HG03521 (cell line): ENCODE measurements at regions not wholly inside any gene's neighbourhood (a gene's known extent, or its start where the extent isn't known, plus 50 kb on each side); places are given as distances from the start of the nearest gene placed in this dataset.

ENCODE experiments used
- ATAC-seq: cut with Tn5 transposase; IDR thresholded peaks from one replicate; pipeline ENCODE4 v1.9.1; 2021; ENCODE audit warnings: mild to moderate bottlenecking, moderate library complexity; ENCODE audit not compliant: unreplicated experiment

- ATAC-seq, result no peak
These were observed 1017.6 kb downstream of the CNTNAP5 start for GRCh38 chr2:125042727-125043126.

DNA sequence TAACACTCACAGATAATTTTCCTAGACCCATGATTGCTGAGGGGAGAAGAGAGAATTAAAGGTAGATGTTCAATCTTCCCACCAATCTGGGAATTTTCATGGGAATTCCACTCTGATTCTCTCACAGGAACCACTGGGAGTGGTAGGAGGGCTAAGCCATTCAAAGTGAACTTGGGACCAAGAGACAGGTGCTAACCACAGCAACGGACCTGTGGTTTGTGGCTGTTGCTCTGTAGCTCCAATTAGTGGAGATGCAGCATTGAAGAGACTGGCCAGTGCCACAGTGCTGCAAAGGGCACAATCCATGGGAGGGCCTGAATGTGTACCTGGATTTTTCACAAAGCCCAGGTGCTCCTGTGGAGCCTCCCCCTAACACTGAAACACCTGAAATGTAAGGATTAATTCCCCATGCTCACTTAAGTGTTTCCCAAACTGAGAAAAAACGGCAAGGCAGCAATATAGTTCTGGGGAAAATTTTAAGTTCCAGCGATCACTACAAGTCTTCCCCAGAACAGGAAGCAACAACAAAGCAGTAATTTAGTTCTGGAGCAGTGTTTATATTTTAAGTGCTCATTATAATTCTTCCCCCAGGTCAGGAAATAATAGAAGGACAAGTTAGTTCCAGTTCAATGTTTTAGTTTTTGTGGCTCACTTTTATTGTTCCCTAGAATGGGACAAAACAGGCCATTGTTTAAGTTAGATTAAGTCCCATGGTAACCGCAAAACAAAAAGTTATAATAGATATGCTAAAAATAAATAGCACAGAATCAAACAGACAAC, 1045.8 kb downstream of the CNTNAP5 start:
- ATAC-seq, result no peak

DNA sequence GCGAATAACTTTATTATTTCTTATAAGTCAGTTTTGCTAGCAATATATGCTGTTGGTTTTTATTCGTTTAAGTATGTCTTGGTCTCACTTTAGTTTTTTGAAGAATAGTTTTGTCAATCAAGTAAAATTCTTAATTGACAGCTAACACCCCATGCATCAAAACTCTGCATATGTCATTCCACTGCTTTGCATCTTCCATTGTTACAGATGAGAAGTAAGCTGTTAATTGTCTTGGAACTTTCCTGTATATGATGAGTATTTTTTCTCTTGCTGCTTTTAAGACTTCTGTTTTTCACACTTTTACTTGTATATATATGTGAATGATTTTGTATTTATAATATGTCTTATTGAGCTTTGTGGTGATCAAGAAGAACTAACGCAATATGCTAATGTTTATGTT, 1048.4 kb downstream of the CNTNAP5 start:
- ATAC-seq, result no peak

GRCh38 chr2:125085904-125086303, 1060.8 kb downstream of the CNTNAP5 start:
- ATAC-seq, result no peak

DNA sequence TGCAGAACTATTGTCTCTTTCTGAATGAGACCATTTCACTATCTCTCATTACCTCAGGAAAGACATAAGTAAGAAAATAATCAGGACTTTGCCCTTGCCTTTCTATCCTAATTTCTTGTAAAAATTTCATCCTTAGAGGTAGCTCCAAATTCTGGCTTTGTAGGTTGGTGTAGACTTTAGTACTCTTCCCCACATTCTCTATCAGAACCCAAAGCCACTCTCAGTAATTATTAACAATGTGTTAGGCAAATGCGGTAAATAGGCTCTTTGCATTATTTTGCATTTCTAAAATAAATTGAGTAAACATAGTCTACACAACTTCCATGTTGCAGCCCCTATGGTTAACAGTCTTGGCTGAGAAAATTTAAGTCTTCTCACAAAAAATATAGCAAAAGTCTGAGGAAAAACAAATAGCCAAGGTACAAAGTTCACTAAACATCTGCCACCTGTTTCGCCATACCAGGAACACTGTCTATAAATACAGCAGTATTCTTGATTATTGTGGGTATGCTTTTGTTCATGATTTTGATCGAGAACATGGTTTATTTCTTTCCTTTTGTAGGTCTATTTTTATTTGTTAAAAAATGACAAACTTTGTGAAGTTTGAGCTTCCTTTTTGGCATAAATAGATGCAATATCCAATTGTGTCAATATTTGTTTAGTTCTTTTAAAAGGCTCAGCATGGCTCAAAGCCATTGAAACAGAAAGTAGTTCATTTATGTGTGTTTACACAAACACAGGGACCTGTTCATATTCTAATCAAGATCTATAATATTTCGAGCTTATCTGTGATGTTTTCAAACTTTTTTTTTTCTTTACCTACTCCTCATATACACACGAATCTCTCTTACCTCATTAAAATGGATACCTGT, 1061.5 kb downstream of the CNTNAP5 start:
- no peak for ATAC-seq

DNA sequence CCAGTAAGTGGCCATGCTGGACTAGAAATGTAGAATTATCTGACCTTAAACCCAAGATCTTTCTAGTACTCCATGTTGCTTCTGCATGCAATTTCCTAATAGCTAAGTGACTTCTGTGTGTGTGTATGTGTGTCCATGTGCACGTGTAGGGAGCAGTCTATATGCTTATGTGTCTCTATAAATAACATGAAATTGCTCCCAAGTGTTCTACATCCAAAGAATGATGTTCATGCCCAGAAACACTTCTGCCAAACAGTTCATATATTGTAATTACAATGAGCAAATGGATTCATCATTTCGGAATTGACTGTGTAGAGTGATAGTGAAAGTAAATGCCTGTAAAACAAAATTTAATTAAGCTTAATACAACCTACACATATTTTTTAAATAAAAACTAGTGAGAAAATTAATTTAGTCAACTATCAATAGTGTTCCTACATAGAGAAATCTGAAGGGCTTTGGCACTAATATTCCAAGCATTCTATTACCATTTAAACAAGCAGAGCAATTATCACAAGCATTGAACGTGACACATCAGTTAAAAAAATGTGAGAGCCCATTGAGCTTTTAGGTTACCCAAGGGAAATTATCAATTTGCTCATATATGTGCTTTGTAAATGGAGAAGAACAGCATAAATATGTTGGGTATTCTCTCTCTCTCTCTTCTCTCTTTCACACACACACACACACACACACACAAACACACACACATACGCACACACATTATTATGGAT, 1067.4 kb downstream of the CNTNAP5 start:
- no peak for ATAC-seq

GRCh38 chr2:125095826-125096225, 1070.7 kb downstream of the CNTNAP5 start:
- no peak for ATAC-seq

DNA sequence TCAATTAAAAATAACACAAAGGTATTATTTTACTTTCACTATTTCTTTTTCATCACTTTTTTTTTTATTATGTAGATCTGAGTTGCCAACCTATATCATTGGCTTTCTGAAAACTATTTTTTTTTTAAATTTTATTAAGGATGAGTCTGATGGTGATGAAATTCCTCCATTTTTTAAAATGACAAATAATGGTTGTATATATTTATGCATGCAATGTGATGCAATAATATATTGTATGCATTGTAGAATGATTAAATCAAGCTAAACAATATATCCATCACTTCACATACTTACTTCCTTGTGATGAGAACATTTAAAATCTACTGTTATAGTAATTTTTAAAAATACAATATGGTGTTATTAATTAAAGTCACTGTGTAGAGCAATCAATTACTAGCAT, 1081.6 kb downstream of the CNTNAP5 start:
- ATAC-seq, result no peak

DNA sequence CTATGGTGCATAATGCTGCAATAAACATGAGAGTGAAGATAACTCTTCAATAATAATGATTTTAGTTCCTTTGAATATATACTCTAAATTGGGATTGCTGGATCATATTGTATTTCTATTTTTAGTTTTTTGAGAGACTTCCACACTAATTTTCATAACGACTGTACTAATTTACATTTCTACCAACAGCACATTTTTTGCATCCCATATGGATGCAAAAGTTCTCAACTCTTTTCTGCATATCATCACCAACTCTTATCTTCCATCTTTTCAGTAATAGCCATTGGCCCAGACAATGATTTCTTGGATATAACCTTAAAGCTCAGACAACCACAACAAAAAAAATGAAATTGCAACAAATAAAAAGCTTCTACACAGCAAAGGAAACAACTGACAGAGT, 1082.4 kb downstream of the CNTNAP5 start:
- no peak for ATAC-seq

GRCh38 chr2:125108251-125108650, 1083.2 kb downstream of the CNTNAP5 start:
- no peak for ATAC-seq

DNA sequence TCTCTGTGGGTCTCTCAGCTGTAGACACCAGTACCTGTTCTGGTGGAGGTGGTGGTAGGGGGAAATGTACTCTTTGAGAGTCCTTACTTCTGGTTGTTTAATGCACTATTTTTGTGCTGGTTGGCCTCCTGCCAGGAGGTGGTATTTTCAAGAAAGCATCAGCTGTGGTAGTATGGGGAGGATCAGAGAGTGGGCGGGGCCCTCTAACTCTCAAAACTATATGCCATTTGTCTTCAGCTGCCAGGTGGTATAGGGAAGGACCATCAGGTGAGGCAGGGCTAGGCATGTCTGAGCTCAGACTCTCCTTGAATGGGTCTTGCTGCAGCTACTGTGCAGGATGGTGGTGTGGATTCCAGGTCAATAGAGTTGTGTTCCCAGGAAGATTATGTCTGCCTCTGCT, 1100.8 kb downstream of the CNTNAP5 start:
- no peak for ATAC-seq

DNA sequence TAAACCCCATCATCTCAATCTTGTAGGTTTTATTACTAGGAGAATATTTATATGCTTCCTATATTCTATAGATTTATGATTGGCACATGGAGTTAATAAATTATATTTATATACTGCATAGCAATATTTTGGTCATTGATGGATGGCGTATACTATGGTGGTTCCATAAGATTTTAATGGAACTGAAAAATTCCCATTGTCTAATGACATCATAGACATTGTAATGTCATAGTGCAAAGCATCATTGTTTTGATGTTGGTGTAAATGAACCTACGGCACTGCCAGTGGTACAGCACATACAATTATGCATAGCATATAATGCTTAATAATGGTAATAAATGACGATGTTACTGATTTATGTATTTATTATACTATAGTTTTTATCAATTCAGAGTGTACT, 1135.9 kb downstream of the CNTNAP5 start:
- no peak for ATAC-seq

DNA sequence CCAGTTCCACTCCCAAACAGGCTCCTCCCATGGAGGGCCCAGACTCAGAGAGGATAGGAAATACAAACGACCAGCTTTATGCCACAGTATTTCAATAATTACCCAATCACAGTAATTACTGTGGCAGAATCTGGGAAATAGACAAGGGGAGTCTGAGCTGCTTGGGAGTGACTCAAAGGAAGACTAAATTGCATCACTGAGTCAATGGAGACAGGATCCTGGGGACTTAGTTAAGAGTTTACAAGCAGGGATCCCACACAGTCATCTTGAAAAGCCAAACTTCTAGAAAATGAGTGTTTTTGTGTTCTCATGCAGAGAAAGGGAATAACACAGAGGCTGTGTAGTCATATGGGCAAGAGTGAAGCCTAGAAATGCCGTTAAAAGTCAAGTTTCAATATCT, 1142.1 kb downstream of the CNTNAP5 start:
- no peak for ATAC-seq

DNA sequence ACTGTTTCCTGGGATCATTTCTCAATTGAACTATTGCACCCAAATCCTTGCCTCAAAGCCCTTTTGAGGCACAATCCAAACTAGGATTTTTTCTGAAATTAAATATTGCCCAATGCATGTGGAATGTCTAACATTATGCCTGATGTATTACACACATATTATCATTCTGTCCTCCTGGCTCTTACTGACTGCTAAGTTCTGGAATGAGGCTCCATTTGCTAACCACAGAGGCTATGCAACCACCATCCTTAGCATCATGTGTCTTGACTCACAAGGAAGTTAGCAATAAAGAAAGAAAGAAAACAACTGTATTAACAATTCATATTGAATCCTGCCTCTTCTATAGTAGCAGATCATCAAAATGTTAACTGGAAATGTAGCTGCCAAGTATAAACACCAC, 1142.7 kb downstream of the CNTNAP5 start:
- no peak for ATAC-seq

DNA sequence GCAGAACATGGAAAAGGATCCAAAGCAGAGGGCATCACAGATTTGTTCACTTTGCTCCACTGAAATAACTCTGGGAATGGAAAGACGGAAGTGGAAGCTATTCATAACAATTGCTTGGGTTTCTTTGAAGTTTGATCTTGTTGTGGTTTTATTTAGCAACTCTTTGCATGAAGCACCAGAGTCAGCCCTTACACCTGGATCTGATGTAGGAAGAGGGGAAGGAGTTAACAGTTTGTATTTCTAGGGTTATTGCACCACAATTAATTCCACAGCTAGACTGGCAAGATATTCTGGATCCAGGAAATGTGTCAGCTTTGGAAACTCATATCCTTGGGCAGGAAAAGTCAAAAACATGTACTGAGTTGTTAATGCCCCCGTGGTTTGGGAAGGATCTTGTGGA, 1143.4 kb downstream of the CNTNAP5 start:
- no peak for ATAC-seq

GRCh38 chr2:125169022-125169763, 1144.1 kb downstream of the CNTNAP5 start:
- ATAC-seq, result no peak

GRCh38 chr2:125169764-125170146, 1144.7 kb downstream of the CNTNAP5 start:
- ATAC-seq, result no peak

DNA sequence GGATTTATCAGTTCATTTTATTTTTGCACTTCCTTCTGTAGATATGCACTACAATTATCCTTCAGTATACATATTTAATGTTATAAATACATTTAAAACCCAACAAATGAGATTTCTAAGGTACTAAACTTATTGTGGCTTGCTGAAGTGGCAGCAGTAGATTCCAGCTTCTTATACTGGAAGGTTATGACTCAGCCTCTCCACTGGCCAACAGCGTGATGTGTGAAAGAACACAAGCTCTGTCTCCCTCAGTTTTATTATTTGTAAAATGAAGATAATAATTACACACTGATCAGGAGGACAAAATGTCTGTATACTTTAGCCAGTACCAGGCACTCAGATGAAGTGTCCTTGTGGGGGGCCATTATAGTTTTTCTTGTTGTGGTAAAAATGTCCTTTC, 1147.1 kb downstream of the CNTNAP5 start:
- no peak for ATAC-seq

- ATAC-seq, result no peak
These were observed 1150.3 kb downstream of the CNTNAP5 start for GRCh38 chr2:125175415-125175814.

DNA sequence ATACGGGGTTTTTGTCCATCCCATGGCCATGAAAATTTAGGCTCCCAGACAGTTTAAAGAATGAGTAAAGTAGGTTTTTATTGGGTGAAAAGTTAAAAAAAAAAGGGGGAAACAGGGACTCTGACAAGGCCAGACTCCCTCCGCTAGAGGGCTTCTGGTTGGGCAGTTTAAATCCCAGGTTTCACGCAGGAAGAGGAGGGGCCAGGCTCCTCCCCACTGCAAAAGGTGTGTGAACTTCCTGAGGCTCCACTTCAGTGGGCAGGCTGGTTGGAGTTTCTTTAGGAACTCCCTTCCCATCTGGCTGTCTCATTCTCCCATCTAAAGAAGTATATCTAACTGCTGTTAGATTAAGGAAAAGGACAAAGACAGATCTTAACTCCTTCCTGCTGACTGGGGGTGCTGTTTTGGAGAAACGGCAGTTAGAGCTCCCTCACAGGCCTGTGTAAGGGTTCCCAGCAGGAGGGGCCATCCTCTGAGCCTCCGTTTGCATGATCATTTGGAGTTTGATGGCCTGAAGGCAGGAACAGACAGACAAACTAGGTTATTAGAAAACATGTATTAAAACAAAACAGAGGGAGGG, 1160.7 kb downstream of the CNTNAP5 start:
- no peak for ATAC-seq
